Mucosa of descending colon (tissue), 3 donors: ENCODE measurements at regions not wholly inside any gene's neighbourhood (a gene's known extent, or its start where the extent isn't known, plus 50 kb on each side); places are given as distances from the start of the nearest gene placed in this dataset.

Experiments used
- ATAC-seq: fragments of 200-7000 bp; cut with Tn5 transposase; one replicate; pipeline ENCODE4 v1.9.1; 2020; ENCODE audit warnings: mild to moderate bottlenecking, moderate library complexity
- DNase-seq, 3 donors: peaks; one replicate each; pipeline ENCODE4 v3.0.0-alpha.2; 2020
- H3K36me3 ChIP-seq: fragments of 200-600 bp; one replicate; pipeline ENCODE4 v1.8.0; 2021; ENCODE audit warnings: low read depth, mild to moderate bottlenecking
- H3K4me1 ChIP-seq: fragments of 200-600 bp; one replicate; pipeline ENCODE4 v1.8.0; 2021; ENCODE audit warnings: low read depth, mild to moderate bottlenecking
- H3K4me3 ChIP-seq: fragments of 200-600 bp; one replicate; pipeline ENCODE4 v1.8.0; 2021; ENCODE audit warnings: mild to moderate bottlenecking
- H3K9me3 ChIP-seq: fragments of 200-600 bp; one replicate; pipeline ENCODE4 v1.8.0; 2021; ENCODE audit warnings: mild to moderate bottlenecking
- intact Hi-C, 2 donors: fragments of 100-400 bp; cut with DNase I in 1 of 2; cut with micrococcal nuclease in 1 of 2; formaldehyde crosslinking; loops; one replicate each; pipeline versions ENCODE4 v1.11.0 to v1.11.1; 2022; cut with DNase I, micrococcal nuclease
- TF ChIP-seq, protein P1 (sequence below): fragments of 200-600 bp; IDR thresholded peaks from one replicate; pipeline ENCODE4 v1.8.0; 2022; ENCODE audit warnings: antibody characterized with exemption, mild to moderate bottlenecking
- donor health status: DM: no; HTN: no; CAD: no; lungs with moderate emphysema.
- donor health status: DM: no; HTN: no; CAD: no.
- donor health status: DM: no; HTN: yes; CAD: no.

DNA sequence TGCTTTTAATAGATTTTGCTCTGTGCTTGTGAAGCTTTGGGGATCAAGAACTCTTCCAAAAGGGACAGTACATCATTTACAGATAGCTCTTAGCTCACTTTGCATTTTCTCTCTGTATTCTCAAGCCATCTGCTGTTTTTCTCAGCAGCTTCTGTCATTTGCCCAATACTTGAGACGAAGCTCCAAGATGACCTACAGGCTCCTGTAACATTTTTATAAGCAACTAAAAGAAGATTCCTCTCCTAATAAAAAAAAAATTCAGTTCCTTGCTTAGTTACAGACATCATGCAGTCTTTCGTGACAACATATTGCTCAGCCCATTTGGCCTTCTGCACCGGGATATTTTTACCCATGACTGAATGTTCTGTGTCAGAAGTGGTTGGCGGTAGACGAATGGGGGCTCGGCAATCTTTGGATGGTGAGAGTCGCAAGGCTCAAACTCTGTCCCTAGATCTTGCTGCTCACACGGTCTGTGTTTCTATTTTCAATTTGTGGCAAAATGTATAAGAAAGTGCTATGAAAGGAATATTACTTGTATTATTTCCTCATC, 215.6 kb downstream of the FSCB start:
- Histone ChIP-seq H3K4me1 (no peaks in the 10 kb centered on the region), H3K4me3 (no peak overlapping the region), H3K36me3 (no peaks in the 10 kb centered on the region), H3K9me3 (no peaks in the 10 kb centered on the region)
- TF ChIP-seq, protein P1, sequence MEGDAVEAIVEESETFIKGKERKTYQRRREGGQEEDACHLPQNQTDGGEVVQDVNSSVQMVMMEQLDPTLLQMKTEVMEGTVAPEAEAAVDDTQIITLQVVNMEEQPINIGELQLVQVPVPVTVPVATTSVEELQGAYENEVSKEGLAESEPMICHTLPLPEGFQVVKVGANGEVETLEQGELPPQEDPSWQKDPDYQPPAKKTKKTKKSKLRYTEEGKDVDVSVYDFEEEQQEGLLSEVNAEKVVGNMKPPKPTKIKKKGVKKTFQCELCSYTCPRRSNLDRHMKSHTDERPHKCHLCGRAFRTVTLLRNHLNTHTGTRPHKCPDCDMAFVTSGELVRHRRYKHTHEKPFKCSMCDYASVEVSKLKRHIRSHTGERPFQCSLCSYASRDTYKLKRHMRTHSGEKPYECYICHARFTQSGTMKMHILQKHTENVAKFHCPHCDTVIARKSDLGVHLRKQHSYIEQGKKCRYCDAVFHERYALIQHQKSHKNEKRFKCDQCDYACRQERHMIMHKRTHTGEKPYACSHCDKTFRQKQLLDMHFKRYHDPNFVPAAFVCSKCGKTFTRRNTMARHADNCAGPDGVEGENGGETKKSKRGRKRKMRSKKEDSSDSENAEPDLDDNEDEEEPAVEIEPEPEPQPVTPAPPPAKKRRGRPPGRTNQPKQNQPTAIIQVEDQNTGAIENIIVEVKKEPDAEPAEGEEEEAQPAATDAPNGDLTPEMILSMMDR = no peak
- intact Hi-C loops = no loop called here
- no peak for ATAC-seq
- DNase-seq = no peak

DNA sequence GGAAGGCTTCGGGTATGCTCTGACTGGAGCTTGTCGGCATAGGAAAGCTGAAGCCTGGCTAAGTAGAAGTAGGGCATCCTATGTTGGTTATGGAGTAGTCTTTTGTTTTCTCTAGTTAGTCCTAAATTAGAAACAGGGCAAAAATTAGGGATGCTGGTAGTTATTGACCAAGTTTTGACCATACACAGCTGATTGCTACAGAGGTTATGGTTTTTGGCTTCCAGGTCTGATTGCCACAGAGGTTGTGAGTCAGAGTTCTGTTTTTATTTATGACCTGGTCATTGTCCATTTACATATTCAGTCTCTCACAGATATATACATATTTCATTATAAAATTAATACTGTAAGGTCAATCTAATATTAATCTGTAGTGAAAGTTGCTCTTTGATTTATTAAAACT, 219.2 kb downstream of the FSCB start:
- no peaks in the 10 kb centered on the region for H3K36me3 ChIP-seq
- DNase-seq (no peak), ATAC-seq (no peak)
- no peaks in the 10 kb centered on the region for H3K4me1 ChIP-seq
- H3K4me3 ChIP-seq = no peak overlapping the region
- TF ChIP-seq, protein P1 = no peak
- no peaks in the 10 kb centered on the region for H3K9me3 ChIP-seq
- intact Hi-C loops = no loop called here

DNA sequence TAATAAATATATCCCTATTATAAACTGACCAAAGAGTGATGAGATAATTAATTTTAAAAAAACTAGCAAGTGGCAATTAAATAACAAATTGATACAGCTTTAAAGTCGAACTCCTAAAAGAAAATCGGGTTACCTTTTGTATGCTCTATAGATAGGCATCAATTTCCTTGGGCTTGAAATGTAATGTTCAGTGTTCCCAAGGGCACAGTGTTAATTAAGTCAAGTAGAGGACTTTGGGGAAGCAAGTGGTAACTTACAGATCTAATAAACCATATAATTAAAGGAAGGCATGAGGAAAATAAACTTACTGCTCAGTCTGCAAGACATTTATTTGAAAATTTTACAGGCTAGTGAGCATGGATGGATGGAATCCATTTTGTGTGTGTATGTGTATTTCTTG, 220.9 kb downstream of the FSCB start:
- Histone ChIP-seq H3K4me3 (no peak overlapping the region), H3K4me1 (no peaks in the 10 kb centered on the region), H3K36me3 (no peaks in the 10 kb centered on the region), H3K9me3 (no peaks in the 10 kb centered on the region)
- intact Hi-C loops = no loop called here
- no peak for DNase-seq
- TF ChIP-seq, protein P1 = no peak
- no peak for ATAC-seq

DNA sequence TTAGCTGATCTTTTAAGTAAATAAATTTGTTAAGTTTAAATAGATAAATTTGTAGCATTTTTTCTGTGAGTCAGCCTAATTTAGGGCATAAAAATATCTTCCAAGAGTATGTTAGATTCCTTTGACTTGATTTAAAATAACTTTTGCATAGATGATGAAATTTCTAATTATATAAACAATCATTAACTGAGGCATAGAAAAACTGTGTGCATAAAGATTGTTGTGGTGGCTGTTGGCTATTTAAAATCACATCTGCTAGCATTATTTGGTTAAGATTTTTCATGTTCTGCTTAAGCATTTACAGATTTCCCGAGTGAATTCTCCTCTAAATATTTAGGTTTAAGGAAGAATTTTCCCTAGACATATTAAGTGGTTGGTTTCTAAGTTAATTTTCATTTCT, 223.2 kb downstream of the FSCB start:
- Histone ChIP-seq H3K9me3 (no peaks in the 10 kb centered on the region), H3K4me3 (no peak overlapping the region), H3K36me3 (no peaks in the 10 kb centered on the region), H3K4me1 (no peaks in the 10 kb centered on the region)
- ATAC-seq (no peak), DNase-seq (no peak)
- intact Hi-C loops = no loop called here
- TF ChIP-seq, protein P1 = no peak

DNA sequence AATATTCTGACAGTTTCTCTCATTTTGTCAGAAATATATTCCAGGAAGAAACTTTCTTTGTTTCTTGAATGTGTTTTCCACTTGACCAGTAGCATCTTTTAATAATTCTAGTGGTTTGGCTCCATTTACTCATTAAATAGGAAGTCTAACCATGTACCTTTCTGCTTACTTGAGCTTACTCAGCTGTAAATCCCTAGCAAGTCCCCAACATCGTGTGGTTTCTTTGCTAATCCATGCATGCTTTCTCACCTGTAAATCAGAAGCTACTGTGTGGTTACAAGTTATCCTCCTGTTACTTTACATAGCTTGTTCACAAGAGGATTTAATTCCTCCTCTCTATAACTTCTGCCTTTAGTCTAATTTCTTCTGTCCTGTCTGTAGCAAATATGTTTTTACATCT, 227.7 kb downstream of the FSCB start:
- TF ChIP-seq, protein P1 = no peak
- no peak overlapping the region for H3K4me3 ChIP-seq
- H3K36me3 ChIP-seq = no peaks in the 10 kb centered on the region
- ATAC-seq (no peak), DNase-seq (no peak)
- H3K9me3 ChIP-seq = no peaks in the 10 kb centered on the region
- H3K4me1 ChIP-seq = no peaks in the 10 kb centered on the region
- intact Hi-C loops = no loop called here

DNA sequence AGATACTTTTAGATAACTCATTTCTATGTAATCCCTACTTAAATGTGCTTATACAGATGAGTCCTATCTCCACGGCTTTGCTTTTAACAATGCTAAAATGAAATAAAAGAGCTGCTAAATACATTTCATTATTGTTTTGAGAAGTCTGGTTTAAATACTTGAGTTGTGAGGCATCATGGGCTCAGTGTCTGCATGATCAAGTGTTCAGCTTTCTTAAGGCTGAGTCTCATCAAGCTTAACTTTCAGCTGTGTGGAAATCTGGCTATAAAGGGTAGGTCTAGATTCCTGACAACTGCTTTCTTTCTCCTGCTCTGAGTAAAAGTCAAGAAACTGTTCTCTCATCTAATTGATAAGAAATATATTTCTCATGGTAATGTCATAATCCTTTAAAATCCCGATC, 235.4 kb downstream of the FSCB start:
- TF ChIP-seq, protein P1 = no peak
- DNase-seq (no peak), ATAC-seq (no peak)
- H3K4me1 ChIP-seq = no peaks in the 10 kb centered on the region
- intact Hi-C loops = no loop called here
- H3K36me3 ChIP-seq = no peaks in the 10 kb centered on the region
- no peak overlapping the region for H3K4me3 ChIP-seq
- H3K9me3 ChIP-seq = no peaks in the 10 kb centered on the region
